ENCODE measurements at regions not wholly inside any gene's neighbourhood (a gene's known extent, or its start where the extent isn't known, plus 50 kb on each side); places are given as distances from the start of the nearest gene placed in this dataset.

DNA sequence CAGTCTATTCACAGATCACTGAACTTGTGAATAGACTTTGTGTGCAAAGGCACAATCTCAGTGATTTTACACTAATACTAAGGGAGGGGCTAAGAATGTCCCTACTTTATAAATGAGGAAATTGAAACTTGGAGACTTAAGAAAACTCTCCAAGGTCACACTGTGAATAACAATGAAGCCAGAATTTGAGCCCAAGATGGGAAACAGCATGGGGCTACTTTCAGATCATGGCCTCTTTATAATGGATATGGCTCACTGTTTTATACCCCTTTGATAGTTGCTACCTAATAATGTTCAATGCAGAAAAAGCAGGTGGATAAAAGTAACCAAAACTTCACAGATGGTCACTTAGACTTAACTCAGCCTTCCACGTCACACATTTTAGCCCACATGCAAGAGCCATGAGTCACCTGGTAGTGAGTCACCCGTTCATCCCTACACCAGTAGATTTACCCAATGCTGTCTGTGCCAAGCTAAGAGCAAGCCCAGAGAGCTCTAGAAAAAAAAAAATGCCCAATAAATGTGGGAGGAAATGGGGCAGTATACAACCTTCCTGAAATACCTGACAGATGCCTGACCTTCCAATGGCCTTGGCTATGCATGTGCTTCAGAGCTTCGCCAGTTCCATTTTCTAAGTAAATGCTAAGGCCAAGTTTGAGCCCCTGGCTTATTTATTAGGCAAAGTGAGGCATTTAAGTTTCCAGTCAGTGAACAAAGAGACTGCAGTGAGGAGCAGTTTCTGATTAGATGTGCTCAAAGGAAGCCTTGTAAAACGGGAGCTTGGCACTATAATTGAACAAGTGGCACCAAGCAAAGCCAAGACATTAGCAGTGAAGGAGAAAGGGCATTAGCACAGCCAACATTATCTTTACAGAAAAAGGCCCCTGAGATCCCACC lies 219.7 kb downstream of the TMEM114 start:
- no peak for DNase-seq
- Histone ChIP-seq H4K20me1 (ENCODE audit: control insufficient read depth, insufficient read depth, low read length, poor library complexity, severe bottlenecking) (no peaks in the 10 kb centered on the region), H2AFZ (ENCODE audit: insufficient read depth, low read depth, low read length, poor library complexity, severe bottlenecking) (no peak overlapping the region), H3K9ac (ENCODE audit: low read length) (no peak overlapping the region), H3K4me2 (replicated peaks; ENCODE audit: low read depth, low read length, poor library complexity, severe bottlenecking) (no peak overlapping the region), H3K4me1 (ENCODE audit: control insufficient read depth in 2 of 2, insufficient read depth in 2 of 2, low read length in 2 of 2) (no peaks in the 10 kb centered on the region), H3K9me3 (ENCODE audit: control extremely low read depth in 1 of 3, control insufficient read depth in 2 of 3, insufficient read depth in 1 of 3, low read length in 2 of 3) (no peaks in the 10 kb centered on the region), H3K79me2 (ENCODE audit: control insufficient read depth, insufficient read depth, low read length) (no peaks in the 10 kb centered on the region), H3K27me3 (replicated peaks in 1 of 4; ENCODE audit: control extremely low read depth in 1 of 4, control insufficient read depth in 3 of 4, insufficient read depth in 4 of 4, low read length in 3 of 4) (no peaks in the 10 kb centered on the region), H3K27ac (ENCODE audit: low read length in 2 of 2) (no peak overlapping the region), H3K4me3 (ENCODE audit: control extremely low read depth in 1 of 5, extremely low read depth in 1 of 5, insufficient read depth in 1 of 5, low read depth in 2 of 5, low read length in 4 of 5) (no peak overlapping the region), H3K36me3 (replicated peaks in 1 of 2; ENCODE audit: control extremely low read depth in 1 of 2, control insufficient read depth in 1 of 2, extremely low read depth in 1 of 2, insufficient read depth in 2 of 2, low read length in 1 of 2) (no peaks in the 10 kb centered on the region)
- intact Hi-C loops (cut with micrococcal nuclease): no loop called here
- Mint-ChIP-seq H3K9me3 (ENCODE audit: insufficient read depth) (no peaks in the 10 kb centered on the region), H3K27ac (no peak overlapping the region), H3K27me3 (no peaks in the 10 kb centered on the region), H3K4me3 (no peak overlapping the region), H3K4me1 (no peaks in the 10 kb centered on the region)
- POLR2A ChIA-PET: no interaction called here
- no CpG with 5 or more reads among the region's 4 CpGs for WGBS (ENCODE audit: insufficient coverage)
- ATAC-seq (ENCODE audit: low read depth): no peak
- TF ChIP-seq, protein P1, sequence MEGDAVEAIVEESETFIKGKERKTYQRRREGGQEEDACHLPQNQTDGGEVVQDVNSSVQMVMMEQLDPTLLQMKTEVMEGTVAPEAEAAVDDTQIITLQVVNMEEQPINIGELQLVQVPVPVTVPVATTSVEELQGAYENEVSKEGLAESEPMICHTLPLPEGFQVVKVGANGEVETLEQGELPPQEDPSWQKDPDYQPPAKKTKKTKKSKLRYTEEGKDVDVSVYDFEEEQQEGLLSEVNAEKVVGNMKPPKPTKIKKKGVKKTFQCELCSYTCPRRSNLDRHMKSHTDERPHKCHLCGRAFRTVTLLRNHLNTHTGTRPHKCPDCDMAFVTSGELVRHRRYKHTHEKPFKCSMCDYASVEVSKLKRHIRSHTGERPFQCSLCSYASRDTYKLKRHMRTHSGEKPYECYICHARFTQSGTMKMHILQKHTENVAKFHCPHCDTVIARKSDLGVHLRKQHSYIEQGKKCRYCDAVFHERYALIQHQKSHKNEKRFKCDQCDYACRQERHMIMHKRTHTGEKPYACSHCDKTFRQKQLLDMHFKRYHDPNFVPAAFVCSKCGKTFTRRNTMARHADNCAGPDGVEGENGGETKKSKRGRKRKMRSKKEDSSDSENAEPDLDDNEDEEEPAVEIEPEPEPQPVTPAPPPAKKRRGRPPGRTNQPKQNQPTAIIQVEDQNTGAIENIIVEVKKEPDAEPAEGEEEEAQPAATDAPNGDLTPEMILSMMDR (IDR thresholded peaks at IDR 0.05): no peak
- TF ChIP-seq EZH2 (IDR thresholded peaks at IDR 0.05; ENCODE audit: borderline replicate concordance, insufficient read depth, low read depth, low read length, poor library complexity, severe bottlenecking): no peak
- CTCF ChIA-PET: no interaction called here

- ChIA-PET CTCF (no interaction called here), POLR2A (no interaction called here)
- Mint-ChIP-seq H3K4me1 (no peaks in the 10 kb centered on the region), H3K9me3 (ENCODE audit: insufficient read depth) (no peaks in the 10 kb centered on the region), H3K4me3 (no peak overlapping the region), H3K27me3 (no peaks in the 10 kb centered on the region), H3K27ac (no peak overlapping the region)
- H4K20me1 ChIP-seq (ENCODE audit: control insufficient read depth, insufficient read depth, low read length, poor library complexity, severe bottlenecking): no peaks in the 10 kb centered on the region
- no peaks in the 10 kb centered on the region for H3K27me3 ChIP-seq (replicated peaks in 1 of 4; ENCODE audit: control extremely low read depth in 1 of 4, control insufficient read depth in 3 of 4, insufficient read depth in 4 of 4, low read length in 3 of 4)
- H3K9me3 ChIP-seq (ENCODE audit: control extremely low read depth in 1 of 3, control insufficient read depth in 2 of 3, insufficient read depth in 1 of 3, low read length in 2 of 3): no peaks in the 10 kb centered on the region
- H3K4me3 ChIP-seq (ENCODE audit: control extremely low read depth in 1 of 5, extremely low read depth in 1 of 5, insufficient read depth in 1 of 5, low read depth in 2 of 5, low read length in 4 of 5): no peak overlapping the region
- no peak overlapping the region for H3K4me2 ChIP-seq (replicated peaks; ENCODE audit: low read depth, low read length, poor library complexity, severe bottlenecking)
- H3K36me3 ChIP-seq (replicated peaks in 1 of 2; ENCODE audit: control extremely low read depth in 1 of 2, control insufficient read depth in 1 of 2, extremely low read depth in 1 of 2, insufficient read depth in 2 of 2, low read length in 1 of 2): no peaks in the 10 kb centered on the region
- 70% methylated on average over 3 of the region's 8 CpGs for WGBS (ENCODE audit: insufficient coverage)
- no peak overlapping the region for H3K27ac ChIP-seq (ENCODE audit: low read length in 2 of 2)
- TF ChIP-seq, protein P1 (IDR thresholded peaks at IDR 0.05): no peak
- TF ChIP-seq EZH2 (IDR thresholded peaks at IDR 0.05; ENCODE audit: borderline replicate concordance, insufficient read depth, low read depth, low read length, poor library complexity, severe bottlenecking): no peak
- no peaks in the 10 kb centered on the region for H3K4me1 ChIP-seq (ENCODE audit: control insufficient read depth in 2 of 2, insufficient read depth in 2 of 2, low read length in 2 of 2)
- no peak overlapping the region for H3K9ac ChIP-seq (ENCODE audit: low read length)
- DNase-seq (no peak), ATAC-seq (ENCODE audit: low read depth) (no peak)
- no peaks in the 10 kb centered on the region for H3K79me2 ChIP-seq (ENCODE audit: control insufficient read depth, insufficient read depth, low read length)
- H2AFZ ChIP-seq (ENCODE audit: insufficient read depth, low read depth, low read length, poor library complexity, severe bottlenecking): no peak overlapping the region
- intact Hi-C loops (cut with micrococcal nuclease): no loop called here
These were observed 231.4 kb downstream of the TMEM114 start for GRCh38 chr16:8358937-8359336.
